ENCODE measurements at regions not wholly inside any gene's neighbourhood (a gene's known extent, or its start where the extent isn't known, plus 50 kb on each side); places are given as distances from the start of the nearest gene placed in this dataset.

- Histone ChIP-seq H2AFZ (ENCODE audit: low read depth) (no peak overlapping the region), H3K4me2 (no peak overlapping the region), H3K9ac (no peak overlapping the region), H3K4me1 (ENCODE audit: low read depth, poor library complexity, severe bottlenecking) (no peaks in the 10 kb centered on the region), H4K20me1 (ENCODE audit: insufficient read depth) (no peaks in the 10 kb centered on the region), H3K36me3 (ENCODE audit: insufficient read depth) (no peaks in the 10 kb centered on the region), H3K27ac (no peak overlapping the region), H3K4me3 (IDR thresholded peaks at IDR 0.05; ENCODE audit: insufficient read depth, low read depth, low read length) (no peak overlapping the region), H3K27me3 (ENCODE audit: insufficient read depth, low read depth) (no peaks in the 10 kb centered on the region), H3K79me2 (ENCODE audit: insufficient read depth, low read depth) (no peaks in the 10 kb centered on the region)
- TF ChIP-seq, protein P1, sequence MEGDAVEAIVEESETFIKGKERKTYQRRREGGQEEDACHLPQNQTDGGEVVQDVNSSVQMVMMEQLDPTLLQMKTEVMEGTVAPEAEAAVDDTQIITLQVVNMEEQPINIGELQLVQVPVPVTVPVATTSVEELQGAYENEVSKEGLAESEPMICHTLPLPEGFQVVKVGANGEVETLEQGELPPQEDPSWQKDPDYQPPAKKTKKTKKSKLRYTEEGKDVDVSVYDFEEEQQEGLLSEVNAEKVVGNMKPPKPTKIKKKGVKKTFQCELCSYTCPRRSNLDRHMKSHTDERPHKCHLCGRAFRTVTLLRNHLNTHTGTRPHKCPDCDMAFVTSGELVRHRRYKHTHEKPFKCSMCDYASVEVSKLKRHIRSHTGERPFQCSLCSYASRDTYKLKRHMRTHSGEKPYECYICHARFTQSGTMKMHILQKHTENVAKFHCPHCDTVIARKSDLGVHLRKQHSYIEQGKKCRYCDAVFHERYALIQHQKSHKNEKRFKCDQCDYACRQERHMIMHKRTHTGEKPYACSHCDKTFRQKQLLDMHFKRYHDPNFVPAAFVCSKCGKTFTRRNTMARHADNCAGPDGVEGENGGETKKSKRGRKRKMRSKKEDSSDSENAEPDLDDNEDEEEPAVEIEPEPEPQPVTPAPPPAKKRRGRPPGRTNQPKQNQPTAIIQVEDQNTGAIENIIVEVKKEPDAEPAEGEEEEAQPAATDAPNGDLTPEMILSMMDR (conservative IDR thresholded peaks at IDR 0.05; ENCODE audit: low read depth, low read length), result no peak
Measured at GRCh38 chr5:143738417-143739401, 73.3 kb upstream of the HMHB1 start.

GRCh38 chr5:143737062-143737461, 74.9 kb upstream of the HMHB1 start:
- Histone ChIP-seq H3K9ac (no peak overlapping the region), H3K79me2 (ENCODE audit: insufficient read depth, low read depth) (no peaks in the 10 kb centered on the region), H3K27me3 (ENCODE audit: insufficient read depth, low read depth) (no peaks in the 10 kb centered on the region), H3K27ac (no peak overlapping the region), H3K4me3 (IDR thresholded peaks at IDR 0.05; ENCODE audit: insufficient read depth, low read depth, low read length) (no peak overlapping the region), H3K36me3 (ENCODE audit: insufficient read depth) (no peaks in the 10 kb centered on the region), H4K20me1 (ENCODE audit: insufficient read depth) (no peaks in the 10 kb centered on the region), H3K4me1 (ENCODE audit: low read depth, poor library complexity, severe bottlenecking) (no peaks in the 10 kb centered on the region), H2AFZ (ENCODE audit: low read depth) (no peak overlapping the region), H3K4me2 (no peak overlapping the region)
- TF ChIP-seq, protein P1 (conservative IDR thresholded peaks at IDR 0.05; ENCODE audit: low read depth, low read length), result no peak

DNA sequence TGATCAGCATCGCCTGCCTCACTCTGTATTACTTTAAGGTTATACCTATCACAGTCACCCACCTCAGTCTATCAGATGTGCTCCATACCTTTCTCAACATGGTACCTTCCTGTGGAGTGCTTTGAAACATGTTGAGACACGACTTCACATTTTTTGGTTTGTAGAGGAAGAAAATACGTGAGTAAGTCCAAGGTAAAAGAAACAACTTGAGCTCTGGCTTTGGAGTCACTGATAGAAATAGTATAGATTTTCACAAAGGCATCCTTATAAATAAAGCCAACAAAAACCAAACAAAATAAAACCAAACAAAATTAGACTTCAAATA, 77.5 kb upstream of the HMHB1 start:
- Histone ChIP-seq H3K4me2 (no peak overlapping the region), H3K79me2 (ENCODE audit: insufficient read depth, low read depth) (no peaks in the 10 kb centered on the region), H3K9ac (no peak overlapping the region), H2AFZ (ENCODE audit: low read depth) (no peak overlapping the region), H3K36me3 (ENCODE audit: insufficient read depth) (no peaks in the 10 kb centered on the region), H3K4me1 (ENCODE audit: low read depth, poor library complexity, severe bottlenecking) (no peaks in the 10 kb centered on the region), H3K27me3 (ENCODE audit: insufficient read depth, low read depth) (no peaks in the 10 kb centered on the region), H3K27ac (no peak overlapping the region), H4K20me1 (ENCODE audit: insufficient read depth) (no peaks in the 10 kb centered on the region), H3K4me3 (IDR thresholded peaks at IDR 0.05; ENCODE audit: insufficient read depth, low read depth, low read length) (no peak overlapping the region)
- TF ChIP-seq, protein P1 (conservative IDR thresholded peaks at IDR 0.05; ENCODE audit: low read depth, low read length), result no peak

DNA sequence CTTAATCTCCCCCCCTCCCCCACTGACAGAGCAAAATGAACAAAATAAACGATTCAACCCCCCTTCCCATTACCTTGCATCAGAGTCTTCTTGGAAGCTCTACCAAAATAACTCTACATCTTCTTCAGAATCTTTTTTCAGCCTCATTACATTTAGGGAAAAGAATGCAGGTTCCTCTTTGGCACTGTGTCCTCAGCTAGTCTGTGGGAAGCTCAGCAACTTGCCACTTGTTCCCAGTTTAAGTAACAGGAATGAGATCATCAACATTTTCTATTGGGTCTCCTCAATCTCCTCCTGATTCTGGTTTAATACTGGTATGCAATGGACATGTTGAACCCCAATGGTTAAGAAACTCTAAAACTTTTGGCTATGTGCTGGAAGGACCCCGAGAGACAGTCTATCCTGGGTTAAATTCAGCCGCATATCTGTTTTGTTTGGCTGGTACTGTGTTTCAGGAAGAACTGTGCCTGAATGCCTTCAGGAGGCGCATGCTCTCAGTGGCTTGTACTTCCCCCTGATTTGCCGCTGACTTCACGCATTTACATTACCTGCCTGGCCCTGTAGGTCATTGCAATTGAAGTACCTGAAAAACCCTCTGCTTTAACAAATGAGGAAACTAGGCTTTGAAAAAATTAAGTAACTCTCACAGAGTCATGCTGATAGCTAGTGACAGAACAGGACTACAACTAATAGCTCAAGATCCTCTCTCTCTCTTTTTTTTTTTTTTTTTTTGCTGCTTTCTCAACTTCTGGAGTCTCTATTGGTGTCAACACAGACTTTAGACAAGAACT, 78.1 kb upstream of the HMHB1 start:
- Histone ChIP-seq H4K20me1 (ENCODE audit: insufficient read depth) (no peaks in the 10 kb centered on the region), H3K4me1 (ENCODE audit: low read depth, poor library complexity, severe bottlenecking) (no peaks in the 10 kb centered on the region), H3K36me3 (ENCODE audit: insufficient read depth) (no peaks in the 10 kb centered on the region), H3K4me3 (IDR thresholded peaks at IDR 0.05; ENCODE audit: insufficient read depth, low read depth, low read length) (no peak overlapping the region), H3K27me3 (ENCODE audit: insufficient read depth, low read depth) (no peaks in the 10 kb centered on the region), H2AFZ (ENCODE audit: low read depth) (no peak overlapping the region), H3K79me2 (ENCODE audit: insufficient read depth, low read depth) (no peaks in the 10 kb centered on the region), H3K4me2 (no peak overlapping the region), H3K27ac (no peak overlapping the region), H3K9ac (no peak overlapping the region)
- TF ChIP-seq, protein P1 (conservative IDR thresholded peaks at IDR 0.05; ENCODE audit: low read depth, low read length), result no peak
